Stimulated activated CD4-positive, alpha-beta T cell treated with anti-CD3 and anti-CD28 coated beads, Interleukin-1b, Interleukin-23, amount 100 ng/mL, for 24 hours (primary cell): ENCODE measurements at regions not wholly inside any gene's neighbourhood (a gene's known extent, or its start where the extent isn't known, plus 50 kb on each side); places are given as distances from the start of the nearest gene placed in this dataset.

Source experiments
- DNase-seq, 4 experiments: peaks; one replicate each; pipeline ENCODE4 v3.0.0-alpha.2; 2020; ENCODE audit warnings: low read depth in 4 of 4, low spot score in 1 of 4

GRCh38 chr17:62882878-62883277 is 74.8 kb upstream of the MARCHF10 start:
- no peak for DNase-seq

- DNase-seq, result no peak
These were observed 74.2 kb upstream of the MARCHF10 start for GRCh38 chr17:62882284-62882683.

GRCh38 chr17:62880120-62880519 is 72.0 kb upstream of the MARCHF10 start:
- no peak for DNase-seq

- no peak for DNase-seq
These were observed 68.7 kb upstream of the MARCHF10 start for GRCh38 chr17:62876673-62877405.

GRCh38 chr17:62876063-62876462 is 67.9 kb upstream of the MARCHF10 start:
- DNase-seq, result no peak

- DNase-seq, result no peak
These were observed 67.2 kb upstream of the MARCHF10 start for GRCh38 chr17:62875296-62875695.

- no peak for DNase-seq
These were observed 63.2 kb upstream of the MARCHF10 start for GRCh38 chr17:62871291-62871690.

- DNase-seq, result no peak
These were observed 62.4 kb upstream of the MARCHF10 start for GRCh38 chr17:62870552-62870971.

GRCh38 chr17:62870030-62870541 is 62.0 kb upstream of the MARCHF10 start:
- no peak for DNase-seq

- no peak for DNase-seq
These were observed 60.6 kb upstream of the MARCHF10 start for GRCh38 chr17:62868723-62869122.

GRCh38 chr17:62868008-62868407 is 59.9 kb upstream of the MARCHF10 start:
- no peak for DNase-seq

- no peak for DNase-seq
These were observed 59.2 kb upstream of the MARCHF10 start for GRCh38 chr17:62867303-62867702.

- no peak for DNase-seq
These were observed 58.4 kb upstream of the MARCHF10 start for GRCh38 chr17:62866471-62866870.

- DNase-seq, result no peak
These were observed 57.5 kb upstream of the MARCHF10 start for GRCh38 chr17:62865586-62865985.

GRCh38 chr17:62862251-62862650 is 54.1 kb upstream of the MARCHF10 start:
- no peak for DNase-seq

GRCh38 chr17:62860962-62861873 is 53.1 kb upstream of the MARCHF10 start:
- no peak for DNase-seq

GRCh38 chr17:62859146-62859545 is 51.0 kb upstream of the MARCHF10 start:
- DNase-seq, result no peak
